Body of pancreas (tissue), 4 donors: ENCODE measurements at regions not wholly inside any gene's neighbourhood (a gene's known extent, or its start where the extent isn't known, plus 50 kb on each side); places are given as distances from the start of the nearest gene placed in this dataset.

Experiments used
- ATAC-seq: fragments of 150-250 bp; one replicate; pipeline ENCODE4 v1.9.1; 2016
- DNase-seq, 4 donors: peaks; one replicate each; pipeline ENCODE4 v3.0.0-alpha.2; 2019
- H3K27ac ChIP-seq, 4 donors: fragments of 200-600 bp; sonication (generic); 1 replicate in 3 of 4; 2 replicates in 1 of 4; pipeline versions ENCODE4 v1.5.1 to v1.6.1; 2016 to 2019; ENCODE audit warnings: mild to moderate bottlenecking in 1 of 4, mixed read lengths in 1 of 4, moderate library complexity in 1 of 4
- H3K27me3 ChIP-seq, 2 donors: fragments of 200-600 bp; sonication (generic); one replicate each; pipeline ENCODE4 v1.6.0; 2016; ENCODE audit warnings: mild to moderate bottlenecking in 1 of 2
- H3K36me3 ChIP-seq, 2 donors: fragments of 200-600 bp; sonication (generic); replicated peaks in 1 of 2; 2 replicates each; pipeline ENCODE4 v1.5.1; 2016; ENCODE audit warnings: low read depth in 2 of 2; ENCODE audit not compliant: insufficient read depth in 1 of 2
- H3K4me1 ChIP-seq: fragments of 200-600 bp; sonication (generic); one replicate; pipeline ENCODE4 v1.6.0; 2016
- H3K4me3 ChIP-seq, 2 donors: fragments of 200-600 bp; sonication (generic); 1 replicate in 1 of 2; 2 replicates in 1 of 2; pipeline ENCODE4 v1.5.1; 2016 to 2019
- H3K9me3 ChIP-seq, 3 donors: fragments of 200-600 bp; sonication (generic); 1 replicate in 2 of 3; 2 replicates in 1 of 3; pipeline ENCODE4 v1.5.1; 2016
- CTCF ChIP-seq, 7 experiments: fragments of 450-650 bp in 4 of 7; fragments of 200-600 bp in 3 of 7; sonication (generic) in 3 of 7; IDR thresholded peaks; one replicate each; pipeline ENCODE4 v1.5.1; 2016 to 2019; ENCODE audit warnings: antibody characterized with exemption in 7 of 7
- POLR2A ChIP-seq, 3 donors: fragments of 450-650 bp; IDR thresholded peaks; one replicate each; pipeline ENCODE4 v1.6.1; 2016; ENCODE audit warnings: antibody characterized with exemption in 3 of 3, mild to moderate bottlenecking in 2 of 3
- WGBS, 2 donors: methylation state at CpG; one replicate each; pipeline ENCODE4 v1.1.5; 2017; 5-methylcytosine and 5-hydroxymethylcytosine counted together
- intact Hi-C: fragments of 100-400 bp; cut with DNase I; formaldehyde crosslinking; loops from one replicate; pipeline ENCODE4 v1.15.1; 2023

- no peaks in the 10 kb centered on the region for H3K36me3 ChIP-seq
- no peak overlapping the region for H3K4me3 ChIP-seq
- no peak for DNase-seq
- ATAC-seq: no peak
- no peaks in the 10 kb centered on the region for H3K9me3 ChIP-seq
- H3K4me1 ChIP-seq: no peaks in the 10 kb centered on the region
- TF ChIP-seq CTCF (IDR thresholded peaks at IDR 0.05): no peak
- no peak for TF ChIP-seq POLR2A (IDR thresholded peaks at IDR 0.05)
- H3K27ac ChIP-seq: no peak overlapping the region
- WGBS, 2 donors: 47 to 49% methylated on average over 4 of the region's 4 CpGs
- intact Hi-C loops: no loop called here
- H3K27me3 ChIP-seq: no peaks in the 10 kb centered on the region
These were observed 202.6 kb downstream of the TLR4 start for GRCh38 chr9:117906763-117907162.

GRCh38 chr9:117907420-117907819, 203.2 kb downstream of the TLR4 start:
- WGBS, 2 donors: 35 to 50% methylated on average over 1 of the region's 1 CpG
- DNase-seq (no peak), ATAC-seq (no peak)
- TF ChIP-seq POLR2A (IDR thresholded peaks at IDR 0.05): no peak
- no peak for TF ChIP-seq CTCF (IDR thresholded peaks at IDR 0.05)
- Histone ChIP-seq H3K4me3 (no peak overlapping the region), H3K27ac (no peak overlapping the region), H3K4me1 (no peaks in the 10 kb centered on the region), H3K27me3 (no peaks in the 10 kb centered on the region), H3K9me3 (no peaks in the 10 kb centered on the region), H3K36me3 (no peaks in the 10 kb centered on the region)
- intact Hi-C loops: no loop called here

- ATAC-seq: no peak
These were observed 212.1 kb downstream of the TLR4 start for GRCh38 chr9:117916291-117916690.

GRCh38 chr9:117917873-117918272, 213.7 kb downstream of the TLR4 start:
- intact Hi-C loops: no loop called here
- DNase-seq: no peak
- Histone ChIP-seq H3K9me3 (no peaks in the 10 kb centered on the region), H3K36me3 (no peaks in the 10 kb centered on the region), H3K4me1 (no peaks in the 10 kb centered on the region), H3K4me3 (no peak overlapping the region), H3K27me3 (no peaks in the 10 kb centered on the region), H3K27ac (no peak overlapping the region)
- no peak for TF ChIP-seq CTCF (IDR thresholded peaks at IDR 0.05)
- TF ChIP-seq POLR2A (IDR thresholded peaks at IDR 0.05): no peak
- 38 to 50% methylated on average over 6 of the region's 6 CpGs for WGBS, 2 donors
- no peak for ATAC-seq

More at GRCh38 chr9:117916291-117916690, 212.1 kb downstream of the TLR4 start:
- no peaks in the 10 kb centered on the region for H3K27me3 ChIP-seq
- no peak overlapping the region for H3K27ac ChIP-seq
- WGBS, 2 donors: 54 to 69% methylated on average over 2 of the region's 2 CpGs
- TF ChIP-seq POLR2A (IDR thresholded peaks at IDR 0.05) (no peak), CTCF (IDR thresholded peaks at IDR 0.05) (no peak)
- no peak for DNase-seq
- H3K4me1 ChIP-seq: no peaks in the 10 kb centered on the region
- no peaks in the 10 kb centered on the region for H3K36me3 ChIP-seq
- intact Hi-C loops: no loop called here
- no peak overlapping the region for H3K4me3 ChIP-seq
- H3K9me3 ChIP-seq: no peaks in the 10 kb centered on the region

- Histone ChIP-seq H3K36me3 (no peaks in the 10 kb centered on the region), H3K4me3 (no peak overlapping the region), H3K27me3 (no peaks in the 10 kb centered on the region), H3K9me3 (no peaks in the 10 kb centered on the region), H3K4me1 (no peaks in the 10 kb centered on the region), H3K27ac (no peak overlapping the region)
- no peak for DNase-seq
- intact Hi-C loops: no loop called here
- TF ChIP-seq CTCF (IDR thresholded peaks at IDR 0.05) (no peak), POLR2A (IDR thresholded peaks at IDR 0.05) (no peak)
- ATAC-seq: no peak
- WGBS, 2 donors: 46 to 54% methylated on average over 3 of the region's 3 CpGs
These were observed 215.3 kb downstream of the TLR4 start for GRCh38 chr9:117919538-117919937.
